HCT116 (cell line): ENCODE measurements at regions not wholly inside any gene's neighbourhood (a gene's known extent, or its start where the extent isn't known, plus 50 kb on each side); places are given as distances from the start of the nearest gene placed in this dataset.

Experiments
- ATAC-seq: fragments of 200-7000 bp; cut with Tn5 transposase; 2 replicates; pipeline ENCODE4 v1.9.1; 2020; ENCODE audit warnings: mild to moderate bottlenecking, moderate library complexity
- BruUV-seq: library from RNA; stranded (reverse); fragments of 400-500 nt; replicated peaks from 2 replicates; lab custom pipeline; 2021; lab: Mats Ljungman, UMichigan
- CTCF ChIA-PET: fragments of 300-600 bp; sonication (Branson Sonifier 250); formaldehyde crosslinking; loops from one replicate; lab custom pipeline; 2021; ENCODE audit warnings: antibody characterized with exemption; lab: Charles Lee
- POLR2A ChIA-PET: fragments of 300-600, 350-600 bp; sonication (Branson Sonifier 250); formaldehyde crosslinking; loops from one replicate; lab custom pipeline; 2021; ENCODE audit warnings: antibody characterized with exemption; lab: Charles Lee
- RAD21 ChIA-PET, 2 experiments: fragments of 300-600 bp; sonication (Branson Sonifier 250); formaldehyde crosslinking; loops; one replicate each; lab custom pipeline; 2023; ENCODE audit warnings: low total read pairs in 2 of 2; ENCODE audit not compliant: uncharacterized antibody in 2 of 2, unreplicated experiment in 2 of 2, low non-redundant PET in 1 of 2; lab: Charles Lee
- DNase-seq: peaks from one replicate; pipeline ENCODE4 v3.0.0-alpha.2; 2010; ENCODE audit warnings: low read depth, low spot score
- H2AFZ ChIP-seq: fragments of 200-600 bp; shearing (Covaris generic), sonication (generic); 2 replicates; pipeline ENCODE4 v1.6.1; 2017; ENCODE audit warnings: low read depth, mixed run types, mixed read lengths, antibody characterized with exemption, low read length; ENCODE audit not compliant: poor library complexity, severe bottlenecking
- H3K27ac ChIP-seq: 2 replicates; pipeline ENCODE4 v1.5.1; 2012; ENCODE audit warnings: low read depth, low read length
- H3K27me3 ChIP-seq: fragments of 200-600 bp; sonication (generic); 2 replicates; pipeline ENCODE4 v1.6.1; 2016; ENCODE audit warnings: mixed run types, low read length, mixed read lengths; ENCODE audit not compliant: insufficient read depth
- H3K36me3 ChIP-seq, 2 experiments: fragments of 200-500 bp in 1 of 2; fragments of 200-600 bp in 1 of 2; sonication (Bioruptor generic) in 1 of 2; sonication (generic) in 1 of 2; 2 replicates each; pipeline versions ENCODE4 v1.5.1 to v1.6.1; 2014 to 2016; ENCODE audit warnings: low read length in 2 of 2, inconsistent platforms in 1 of 2, mixed read lengths in 1 of 2, mixed run types in 1 of 2; ENCODE audit not compliant: insufficient read depth in 2 of 2, control insufficient read depth in 1 of 2
- H3K4me1 ChIP-seq, 2 experiments: fragments of 200-600 bp in 1 of 2; sonication (generic) in 1 of 2; 2 replicates each; pipeline versions ENCODE4 v1.5.1 to v1.6.1; 2012 to 2017; ENCODE audit warnings: low read length in 2 of 2, inconsistent platforms in 1 of 2, mild to moderate bottlenecking in 1 of 2, mixed read lengths in 1 of 2, mixed run types in 1 of 2, moderate library complexity in 1 of 2; ENCODE audit not compliant: insufficient read depth in 2 of 2, control insufficient read depth in 1 of 2
- H3K4me2 ChIP-seq: fragments of 200-600 bp; sonication (generic); 2 replicates; pipeline ENCODE4 v1.6.1; 2017; ENCODE audit warnings: mixed run types, low read length, mixed read lengths
- H3K4me3 ChIP-seq, 2 experiments: fragments of 200-600 bp in 1 of 2; sonication (generic) in 1 of 2; replicated peaks in 1 of 2; 2 replicates each; pipeline ENCODE4 v1.5.1; 2011 to 2016; ENCODE audit warnings: low read length in 2 of 2, control low read depth in 1 of 2, low read depth in 1 of 2, mild to moderate bottlenecking in 1 of 2, mixed read lengths in 1 of 2, mixed run types in 1 of 2
- H3K79me2 ChIP-seq: fragments of 200-600 bp; sonication (generic); 2 replicates; pipeline ENCODE4 v1.6.1; 2017; ENCODE audit warnings: mild to moderate bottlenecking, mixed run types, low read length, moderate library complexity, mixed read lengths; ENCODE audit not compliant: insufficient read depth
- H3K9ac ChIP-seq: fragments of 200-600 bp; sonication (generic); 2 replicates; pipeline ENCODE4 v1.6.1; 2016; ENCODE audit warnings: low read length, mixed read lengths
- H3K9me2 ChIP-seq: fragments of 200-600 bp; sonication (generic), shearing (Covaris generic); 2 replicates; pipeline ENCODE4 v1.6.1; 2017; ENCODE audit warnings: mixed run types, mild to moderate bottlenecking, moderate library complexity; ENCODE audit not compliant: insufficient read depth
- H3K9me3 ChIP-seq, 2 experiments: fragments of 200-500 bp in 1 of 2; fragments of 200-600 bp in 1 of 2; sonication (Bioruptor generic) in 1 of 2; sonication (generic) in 1 of 2; 2 replicates each; pipeline ENCODE4 v1.6.1; 2014 to 2017; ENCODE audit warnings: low read length in 2 of 2, mixed read lengths in 2 of 2, inconsistent platforms in 1 of 2, low read depth in 1 of 2, mild to moderate bottlenecking in 1 of 2, mixed run types in 1 of 2, moderate library complexity in 1 of 2; ENCODE audit not compliant: control insufficient read depth in 1 of 2, insufficient read depth in 1 of 2
- H4K20me1 ChIP-seq: fragments of 200-600 bp; sonication (generic), shearing (Covaris generic); 2 replicates; pipeline ENCODE4 v1.6.1; 2017; ENCODE audit warnings: mixed run types, mild to moderate bottlenecking, moderate library complexity; ENCODE audit not compliant: insufficient read depth
- EZH2 ChIP-seq: fragments of 200-600 bp; sonication (generic); IDR thresholded peaks from 2 replicates; pipeline ENCODE4 v1.6.1; 2017; ENCODE audit warnings: antibody characterized with exemption, mixed run types
- JUND ChIP-seq: IDR thresholded peaks from 2 replicates; pipeline ENCODE4 v1.6.1; 2012
- MAX ChIP-seq: IDR thresholded peaks from 2 replicates; pipeline ENCODE4 v1.6.1; 2012
- RAD21 ChIP-seq: IDR thresholded peaks from 2 replicates; pipeline ENCODE4 v1.6.1; 2012; ENCODE audit warnings: low read depth, mild to moderate bottlenecking
- REST ChIP-seq: IDR thresholded peaks from 2 replicates; pipeline ENCODE4 v1.6.1; 2012; ENCODE audit warnings: low read depth
- SRF ChIP-seq: IDR thresholded peaks from 2 replicates; pipeline ENCODE4 v1.6.1; 2012; ENCODE audit warnings: low read depth
- TCF7L2 ChIP-seq: IDR thresholded peaks from 2 replicates; pipeline ENCODE4 v1.7.0; 2011; ENCODE audit warnings: borderline replicate concordance, inconsistent platforms; ENCODE audit not compliant: insufficient read depth, insufficient read length; ENCODE audit errors: extremely low read depth
- ZNF274 ChIP-seq: fragments of 200-500 bp; sonication (Bioruptor generic); IDR thresholded peaks from 2 replicates; pipeline ENCODE4 v1.6.1; 2014; ENCODE audit warnings: mild to moderate bottlenecking, low read depth, low read length, inconsistent platforms
- intact Hi-C: fragments of 100-400 bp; cut with micrococcal nuclease; formaldehyde crosslinking; loops from 2 replicates; pipeline ENCODE4 v1.10.0; 2022
- TF ChIP-seq, protein P1 (sequence below), 3 experiments: fragments of 200-600 bp in 1 of 3; sonication (generic) in 1 of 3; IDR thresholded peaks in 2 of 3; conservative IDR thresholded peaks in 1 of 3; 2 replicates each; pipeline ENCODE4 v1.5.1; 2012 to 2017; ENCODE audit warnings: low read depth in 2 of 3, low read length in 2 of 3, antibody characterized with exemption in 1 of 3, borderline replicate concordance in 1 of 3, control low read depth in 1 of 3, mild to moderate bottlenecking in 1 of 3, mixed read lengths in 1 of 3, mixed run types in 1 of 3, moderate library complexity in 1 of 3; ENCODE audit not compliant: insufficient read depth in 1 of 3
- TF ChIP-seq, protein P2 (sequence below): IDR thresholded peaks from 2 replicates; pipeline ENCODE4 v1.6.1; 2012

GRCh38 chr7:3105856-3106255 is 62.2 kb upstream of the CARD11 start:
- Histone ChIP-seq H3K9ac (no peak overlapping the region), H3K4me1 (peaks cover 0 to 7% of the 10 kb centered on the region in 2 experiments; a peak in 2 of 4 replicates), H2AFZ (no peak overlapping the region)
- DNase-seq, result no peak
- TF ChIP-seq, protein P1, sequence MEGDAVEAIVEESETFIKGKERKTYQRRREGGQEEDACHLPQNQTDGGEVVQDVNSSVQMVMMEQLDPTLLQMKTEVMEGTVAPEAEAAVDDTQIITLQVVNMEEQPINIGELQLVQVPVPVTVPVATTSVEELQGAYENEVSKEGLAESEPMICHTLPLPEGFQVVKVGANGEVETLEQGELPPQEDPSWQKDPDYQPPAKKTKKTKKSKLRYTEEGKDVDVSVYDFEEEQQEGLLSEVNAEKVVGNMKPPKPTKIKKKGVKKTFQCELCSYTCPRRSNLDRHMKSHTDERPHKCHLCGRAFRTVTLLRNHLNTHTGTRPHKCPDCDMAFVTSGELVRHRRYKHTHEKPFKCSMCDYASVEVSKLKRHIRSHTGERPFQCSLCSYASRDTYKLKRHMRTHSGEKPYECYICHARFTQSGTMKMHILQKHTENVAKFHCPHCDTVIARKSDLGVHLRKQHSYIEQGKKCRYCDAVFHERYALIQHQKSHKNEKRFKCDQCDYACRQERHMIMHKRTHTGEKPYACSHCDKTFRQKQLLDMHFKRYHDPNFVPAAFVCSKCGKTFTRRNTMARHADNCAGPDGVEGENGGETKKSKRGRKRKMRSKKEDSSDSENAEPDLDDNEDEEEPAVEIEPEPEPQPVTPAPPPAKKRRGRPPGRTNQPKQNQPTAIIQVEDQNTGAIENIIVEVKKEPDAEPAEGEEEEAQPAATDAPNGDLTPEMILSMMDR (IDR thresholded peaks at IDR 0.05 in 2 of 3, conservative IDR thresholded peaks at IDR 0.05 in 1 of 3; ENCODE audit: borderline replicate concordance in 1 of 3, insufficient read depth in 1 of 3, low read depth in 2 of 3, low read length in 2 of 3), result no peak
- no peak for TF ChIP-seq TCF7L2
- no peak for TF ChIP-seq ZNF274
- TF ChIP-seq SRF, result no peak
- TF ChIP-seq, all 23 proteins: peak for 0
- intact Hi-C loops, result no loop called here
- H3K36me3 ChIP-seq, result no peaks in the 10 kb centered on the region
- no peak overlapping the region for H3K27ac ChIP-seq
- H3K4me2 ChIP-seq, result no peak overlapping the region
- no peaks in the 10 kb centered on the region for H3K9me2 ChIP-seq
- no TSS peak for BruUV-seq
- no peaks in the 10 kb centered on the region for H4K20me1 ChIP-seq
- no peak for ATAC-seq
- no peaks in the 10 kb centered on the region for H3K27me3 ChIP-seq
- CTCF ChIA-PET, result no interaction called here
- no peaks in the 10 kb centered on the region for H3K9me3 ChIP-seq
- RAD21 ChIA-PET, result no interaction called here
- POLR2A ChIA-PET, result no interaction called here
- H3K4me3 ChIP-seq, result no peak overlapping the region
- no peaks in the 10 kb centered on the region for H3K79me2 ChIP-seq

DNA sequence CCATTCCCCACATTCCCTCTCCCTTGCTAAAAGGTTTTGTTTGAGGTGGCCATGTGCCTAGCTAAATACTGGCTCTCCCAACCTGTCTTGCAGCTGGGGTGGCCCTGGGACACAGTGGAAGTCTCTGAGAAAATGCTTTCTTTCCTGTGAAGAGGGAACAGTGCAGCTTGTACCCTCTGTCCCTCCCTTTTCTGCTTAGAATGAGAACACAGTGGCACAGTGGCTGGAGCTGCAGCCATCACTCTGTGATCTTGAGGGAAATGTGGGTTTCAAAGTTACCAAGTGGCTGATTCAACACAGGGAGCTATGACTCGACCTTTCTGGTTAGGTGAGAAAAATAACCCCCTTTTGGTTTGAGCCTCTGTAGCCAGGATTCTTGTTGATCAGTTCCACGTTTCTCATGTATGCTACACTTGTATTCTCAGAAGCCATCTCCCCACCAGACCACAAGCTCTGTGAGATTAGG is 62.7 kb upstream of the CARD11 start:
- POLR2A ChIA-PET, result no interaction called here
- RAD21 ChIA-PET, result no interaction called here
- Histone ChIP-seq H2AFZ (no peak overlapping the region), H3K27me3 (no peaks in the 10 kb centered on the region), H3K79me2 (no peaks in the 10 kb centered on the region), H3K9ac (no peak overlapping the region), H3K9me3 (no peaks in the 10 kb centered on the region), H3K4me1 (peaks cover 0 to 7% of the 10 kb centered on the region in 2 experiments; a peak in 2 of 4 replicates), H3K4me3 (no peak overlapping the region), H3K4me2 (no peak overlapping the region), H4K20me1 (no peaks in the 10 kb centered on the region), H3K9me2 (no peaks in the 10 kb centered on the region), H3K36me3 (no peaks in the 10 kb centered on the region), H3K27ac (no peak overlapping the region)
- intact Hi-C loops, result no loop called here
- CTCF ChIA-PET, result no interaction called here
- no TSS peak for BruUV-seq
- no peak for DNase-seq
- no peak for ATAC-seq
- TF ChIP-seq, protein P2, sequence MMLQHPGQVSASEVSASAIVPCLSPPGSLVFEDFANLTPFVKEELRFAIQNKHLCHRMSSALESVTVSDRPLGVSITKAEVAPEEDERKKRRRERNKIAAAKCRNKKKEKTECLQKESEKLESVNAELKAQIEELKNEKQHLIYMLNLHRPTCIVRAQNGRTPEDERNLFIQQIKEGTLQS, result no peak
- TF ChIP-seq TCF7L2 (no peak), REST (no peak), JUND (no peak), RAD21 (no peak), EZH2 (no peak), MAX (no peak), SRF (no peak)
- TF ChIP-seq, protein P1 (IDR thresholded peaks at IDR 0.05 in 2 of 3, conservative IDR thresholded peaks at IDR 0.05 in 1 of 3; ENCODE audit: borderline replicate concordance in 1 of 3, insufficient read depth in 1 of 3, low read depth in 2 of 3, low read length in 2 of 3), result no peak
